HG03175 (cell line): ENCODE measurements at regions not wholly inside any gene's neighbourhood (a gene's known extent, or its start where the extent isn't known, plus 50 kb on each side); places are given as distances from the start of the nearest gene placed in this dataset.
"Not testable (repeated sequence)": the region's sequence is repeated elsewhere in the genome, so short reads cannot be mapped to it uniquely, and the experiment has no call there.

Source experiments
- ATAC-seq: cut with Tn5 transposase; IDR thresholded peaks from one replicate; pipeline ENCODE4 v1.9.1; 2021; ENCODE audit warnings: mild to moderate bottlenecking, moderate library complexity; ENCODE audit not compliant: unreplicated experiment

DNA sequence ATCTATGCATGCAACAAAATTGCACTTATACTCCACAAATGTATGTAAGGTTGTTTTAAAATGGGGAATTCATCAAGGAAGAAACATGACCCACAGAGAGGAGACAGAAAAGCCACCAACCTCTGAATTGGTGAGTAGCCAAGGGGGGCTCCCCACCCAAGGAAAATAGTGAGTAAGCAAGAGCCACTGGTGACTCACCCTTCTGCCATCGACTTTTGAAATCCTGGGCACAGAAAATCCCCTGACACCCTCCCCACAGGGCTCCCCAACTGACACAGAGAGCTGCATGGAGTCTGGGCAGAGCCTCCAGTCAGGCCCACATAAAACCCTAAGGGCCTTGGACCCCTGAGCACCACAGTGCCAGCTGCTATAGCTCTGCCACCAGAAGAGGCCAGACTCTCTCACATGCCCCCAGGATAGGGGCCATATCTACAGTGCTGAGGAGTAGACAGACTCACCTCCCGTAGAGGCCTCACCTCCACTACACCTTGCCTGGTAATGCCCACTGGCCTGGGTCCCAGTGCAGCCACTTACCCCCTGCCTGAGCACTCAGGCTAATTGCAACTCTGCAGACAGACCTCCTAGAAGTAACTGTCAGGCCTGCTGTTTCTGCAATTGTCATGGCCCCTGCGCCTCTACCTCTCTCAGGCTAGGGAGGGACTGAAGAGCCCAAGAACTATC is 244.7 kb upstream of the WSB1 start:
- ATAC-seq = no peak

- no peak for ATAC-seq
Measured at GRCh38 chr17:27065588-27065987, 228.3 kb upstream of the WSB1 start.

DNA sequence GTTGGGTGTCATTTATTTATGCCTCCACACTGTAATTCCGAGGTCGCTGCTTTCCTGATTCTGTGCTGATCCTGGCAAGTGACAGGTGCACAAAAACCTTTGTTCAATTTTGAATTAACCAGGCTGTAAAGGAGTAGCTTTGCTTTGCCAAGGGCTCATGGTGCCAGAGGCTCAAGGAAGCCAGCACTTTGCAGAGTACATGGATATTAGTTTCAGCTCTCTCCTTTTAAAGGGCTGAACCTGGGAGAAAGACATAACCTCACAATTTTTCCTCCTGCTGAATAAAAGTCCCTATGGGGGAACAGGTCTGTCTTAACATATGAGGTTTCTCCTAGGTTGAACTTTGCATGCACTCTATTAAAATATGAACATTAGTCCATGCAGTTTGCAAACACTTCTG is 227.6 kb upstream of the WSB1 start:
- no peak for ATAC-seq

- no peak for ATAC-seq
Measured at GRCh38 chr17:27069842-27070508, 223.9 kb upstream of the WSB1 start.

DNA sequence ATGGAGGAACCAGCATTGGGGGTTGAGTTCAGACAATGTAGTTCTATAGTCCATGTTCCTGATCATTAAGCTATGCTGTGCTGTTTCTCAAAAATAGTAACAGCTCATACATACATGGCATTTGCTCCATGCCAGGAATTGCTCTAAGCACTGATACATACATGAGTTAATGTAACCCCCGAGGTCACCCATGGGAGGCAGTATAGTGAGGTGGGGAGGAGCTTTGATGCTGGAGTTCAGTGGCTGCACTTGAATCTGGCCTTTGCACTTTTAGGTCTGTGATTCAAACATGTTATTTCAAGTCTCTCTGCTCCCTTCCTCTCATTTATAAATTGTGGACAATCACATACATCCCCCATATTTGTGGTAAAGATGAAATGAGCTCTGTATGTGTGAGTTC is 223.1 kb upstream of the WSB1 start:
- no peak for ATAC-seq

- ATAC-seq = no peak
Measured at GRCh38 chr17:27072885-27073284, 221.0 kb upstream of the WSB1 start.

DNA sequence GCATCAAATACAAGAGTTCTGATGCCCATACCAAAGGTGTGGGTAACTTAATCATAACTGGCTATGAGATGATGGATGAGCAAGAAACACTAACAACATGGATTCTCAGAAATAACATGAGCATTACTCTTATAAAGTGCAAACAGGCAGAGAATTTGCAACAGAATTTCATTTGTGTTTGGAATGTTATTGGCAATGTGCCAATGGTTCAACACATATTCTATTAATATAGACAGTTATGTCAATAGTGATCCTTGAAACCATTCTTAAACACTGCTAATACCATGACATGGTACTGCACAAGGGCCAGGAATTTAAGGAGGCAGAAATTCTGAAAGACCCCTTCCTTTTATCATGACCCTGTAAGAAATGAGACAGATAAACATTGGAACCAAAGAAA is 217.1 kb upstream of the WSB1 start:
- no peak for ATAC-seq

GRCh38 chr17:27078296-27078695 is 215.6 kb upstream of the WSB1 start:
- ATAC-seq = no peak

- no peak for ATAC-seq
Measured at GRCh38 chr17:27079660-27080059, 214.3 kb upstream of the WSB1 start.

- no peak for ATAC-seq
Measured at GRCh38 chr17:27081002-27081638, 212.8 kb upstream of the WSB1 start.

DNA sequence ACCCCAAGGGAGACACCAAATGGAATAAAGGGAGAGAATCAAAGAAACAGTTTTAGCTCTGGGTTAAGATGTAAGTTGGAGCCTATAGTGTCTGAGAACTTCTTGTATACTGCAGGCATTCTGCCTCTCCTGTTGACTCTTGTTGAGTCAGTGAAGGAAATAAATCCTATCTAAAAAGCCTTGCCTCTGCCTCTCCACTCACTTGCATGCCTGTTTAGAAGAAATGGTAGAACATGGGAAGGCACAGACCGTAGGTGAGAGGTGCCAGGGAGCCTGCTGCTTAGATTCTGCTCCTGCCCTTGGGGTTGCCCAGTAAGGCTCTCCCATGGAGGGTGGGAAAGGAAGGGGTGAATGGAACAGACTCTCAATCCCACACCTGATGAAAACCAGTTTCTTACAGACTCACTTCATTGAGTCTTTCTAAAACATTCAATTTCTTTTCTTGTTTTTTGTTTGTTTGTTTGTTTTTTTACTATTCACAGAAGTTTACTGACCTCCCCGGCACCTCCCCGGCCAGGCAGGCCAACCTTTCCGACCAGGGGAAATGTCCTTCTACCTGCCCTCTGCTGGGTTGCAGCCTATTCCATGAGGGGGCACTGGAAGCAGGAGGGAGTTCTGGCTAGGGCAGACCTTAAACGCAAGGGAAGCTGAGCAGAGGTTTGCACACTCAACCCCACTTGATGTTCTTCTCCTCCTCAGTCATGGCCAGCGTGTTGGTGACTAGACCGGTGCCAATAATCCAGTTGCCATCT is 211.7 kb upstream of the WSB1 start:
- ATAC-seq = no peak

GRCh38 chr17:27082775-27083154 is 211.1 kb upstream of the WSB1 start:
- no peak for ATAC-seq

DNA sequence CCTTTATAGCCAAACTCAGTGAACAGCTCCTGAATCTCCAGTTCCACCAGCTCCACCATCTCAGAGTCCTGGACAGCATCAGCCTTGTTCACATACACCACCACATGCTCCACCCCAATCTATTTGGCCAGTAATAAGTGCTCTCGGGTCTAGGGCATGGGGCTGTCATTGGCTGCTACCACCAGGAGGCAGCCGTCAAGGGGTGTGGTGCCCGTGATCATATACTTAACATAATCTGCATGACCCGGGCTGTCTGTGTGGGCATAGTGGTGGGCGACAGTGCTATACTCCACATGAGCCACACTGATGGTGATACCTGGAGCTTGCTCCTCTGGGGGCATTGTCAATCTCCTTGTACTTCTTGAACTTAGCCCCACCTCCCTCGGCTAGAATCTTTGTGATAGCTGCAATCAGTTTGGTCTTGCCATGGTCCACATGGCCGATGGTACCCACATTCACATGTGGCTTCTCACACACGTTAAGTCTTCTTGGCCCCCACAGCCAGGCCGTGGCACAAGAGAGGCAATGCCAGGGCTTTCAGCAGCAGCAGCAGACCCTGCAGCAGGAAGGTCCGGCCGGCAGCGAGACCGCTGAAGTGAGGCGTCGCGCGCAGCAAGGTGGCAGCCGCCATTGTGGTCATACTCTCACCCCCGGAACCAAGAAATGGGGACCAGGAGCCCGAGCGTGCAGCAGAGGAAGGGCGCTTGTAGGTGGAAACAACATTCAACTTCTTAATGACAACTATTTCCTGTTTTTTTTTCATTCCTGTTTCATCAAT is 210.3 kb upstream of the WSB1 start:
- ATAC-seq = no peak

- no peak for ATAC-seq
Measured at GRCh38 chr17:27085517-27085916, 208.4 kb upstream of the WSB1 start.

DNA sequence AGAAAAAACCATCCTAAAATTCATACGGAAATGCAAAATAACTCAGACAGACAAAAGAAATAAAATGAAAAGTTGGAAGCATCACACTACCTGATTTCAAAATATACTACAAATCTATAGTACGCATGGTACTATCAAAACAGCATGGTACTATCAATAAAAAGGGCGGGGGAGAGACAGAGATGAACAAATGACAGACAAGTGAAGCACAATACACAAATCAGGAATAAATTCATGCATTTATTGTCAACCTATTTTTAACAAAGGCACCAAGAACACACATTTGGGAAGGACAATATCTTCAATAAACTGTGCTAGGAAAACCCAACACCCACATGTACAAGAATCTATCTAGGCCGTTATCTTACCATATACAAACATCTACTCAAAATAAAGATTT is 207.4 kb upstream of the WSB1 start:
- ATAC-seq = no peak

DNA sequence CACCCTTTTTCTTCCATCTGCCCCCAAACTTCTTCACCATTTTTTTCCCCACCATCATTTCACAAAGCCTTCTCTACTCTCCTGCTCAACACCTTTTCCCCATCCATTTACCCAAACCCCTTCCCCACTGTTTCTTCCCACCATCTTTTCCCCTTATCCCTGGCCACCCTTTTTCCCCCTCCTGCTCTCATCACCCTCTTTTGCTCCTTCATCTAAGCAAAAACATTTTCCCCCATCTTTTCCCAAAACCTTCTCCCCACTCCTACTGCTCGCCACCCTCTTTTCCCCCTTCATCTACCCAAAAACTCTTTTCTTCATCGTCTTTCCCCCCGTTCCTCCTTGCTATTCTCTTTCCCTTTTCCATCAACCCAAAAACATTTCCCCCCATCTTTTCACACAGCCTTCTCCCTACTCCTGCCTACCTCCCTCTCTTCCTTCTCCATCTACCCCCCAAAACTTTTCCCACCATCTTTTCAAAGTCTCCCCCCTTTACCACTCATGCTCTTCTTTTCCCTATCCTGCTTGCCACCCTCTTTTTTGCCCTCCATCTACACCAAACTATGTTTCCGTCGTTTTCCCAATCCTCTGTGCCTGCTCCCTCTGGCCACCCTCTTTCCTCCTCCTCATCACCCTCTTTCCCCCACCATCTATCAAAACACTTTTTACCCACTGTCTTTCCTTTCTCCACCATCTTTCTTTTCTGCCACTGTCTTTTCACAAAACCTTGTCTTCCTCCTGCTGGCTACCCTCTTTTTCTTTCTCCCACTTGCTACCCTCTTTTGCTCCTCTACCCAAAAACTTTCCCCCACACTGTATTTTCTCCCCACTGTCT is 205.8 kb upstream of the WSB1 start:
- ATAC-seq = no peak

DNA sequence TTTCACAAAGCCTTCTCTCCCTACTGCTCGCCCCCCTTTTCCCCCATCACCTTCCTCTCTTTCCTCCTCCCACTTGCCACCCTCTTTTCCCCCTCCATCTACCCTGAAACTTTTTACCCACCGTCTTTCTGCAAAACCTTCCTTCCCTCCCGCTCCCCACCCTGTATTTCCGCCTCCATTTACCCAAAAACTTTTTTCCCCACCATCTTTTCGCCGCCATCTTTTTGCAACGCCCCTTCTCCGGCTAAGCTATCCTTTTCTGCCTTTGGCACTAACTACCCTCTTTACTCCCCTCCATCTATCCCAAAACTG is 205.2 kb upstream of the WSB1 start:
- ATAC-seq = no peak

GRCh38 chr17:27089079-27089928 is 204.6 kb upstream of the WSB1 start:
- ATAC-seq = not testable (repeated sequence)

- no peak for ATAC-seq
Measured at GRCh38 chr17:27089929-27090247, 204.0 kb upstream of the WSB1 start.
